IPS-15b (cell line): ENCODE measurements at regions not wholly inside any gene's neighbourhood (a gene's known extent, or its start where the extent isn't known, plus 50 kb on each side); places are given as distances from the start of the nearest gene placed in this dataset.

Source experiments
- H3K27me3 ChIP-seq: one replicate; pipeline ENCODE4 v1.6.1; 2013; ENCODE audit warnings: low read length; ENCODE audit not compliant: control insufficient read depth, insufficient read depth
- H3K36me3 ChIP-seq: one replicate; pipeline ENCODE4 v1.6.1; 2013; ENCODE audit warnings: low read length; ENCODE audit not compliant: control insufficient read depth, insufficient read depth
- H3K4me1 ChIP-seq: one replicate; pipeline ENCODE4 v1.6.1; 2013; ENCODE audit warnings: mild to moderate bottlenecking, low read length; ENCODE audit not compliant: control insufficient read depth, insufficient read depth
- H3K4me3 ChIP-seq: one replicate; pipeline ENCODE4 v1.5.1; 2013; ENCODE audit warnings: low read depth, low read length
- H3K9ac ChIP-seq: one replicate; pipeline ENCODE4 v1.6.1; 2013; ENCODE audit warnings: low read depth, mild to moderate bottlenecking, low read length
- H3K9me3 ChIP-seq: one replicate; pipeline ENCODE4 v1.6.1; 2013; ENCODE audit warnings: mild to moderate bottlenecking, low read length; ENCODE audit not compliant: control insufficient read depth, insufficient read depth

DNA sequence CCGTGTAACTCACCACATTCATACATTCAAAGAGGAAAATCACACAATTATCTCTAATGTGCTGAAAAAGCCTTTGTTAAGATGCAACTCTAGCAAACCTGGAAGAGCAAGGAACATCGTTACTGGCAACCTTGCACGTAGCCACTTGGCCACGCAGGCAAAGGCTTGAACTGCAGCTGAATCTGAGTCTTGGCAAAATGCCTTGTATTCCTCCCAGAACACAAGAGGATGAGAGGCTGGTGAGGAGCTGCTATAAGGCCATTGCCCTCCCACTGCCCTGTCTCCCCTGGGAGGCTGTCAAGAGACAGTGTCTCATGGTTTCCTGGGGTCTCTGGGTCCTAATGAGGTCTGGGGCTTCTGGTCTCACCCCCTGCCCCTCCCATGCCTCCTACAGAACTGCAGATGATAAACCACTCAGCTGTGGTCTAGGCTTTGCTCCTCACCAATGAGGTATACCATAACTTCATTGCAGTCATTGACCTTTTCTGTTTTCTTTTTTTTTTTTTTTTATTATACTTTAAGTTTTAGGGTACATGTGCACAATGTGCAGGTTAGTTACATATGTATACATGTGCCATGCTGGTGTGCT lies 141.4 kb downstream of the SPP2 start:
- no peaks in the 10 kb centered on the region for H3K27me3 ChIP-seq
- no peaks in the 10 kb centered on the region for H3K9me3 ChIP-seq
- H3K4me1 ChIP-seq, result no peaks in the 10 kb centered on the region
- H3K4me3 ChIP-seq, result no peak overlapping the region
- no peak overlapping the region for H3K9ac ChIP-seq
- no peaks in the 10 kb centered on the region for H3K36me3 ChIP-seq

- Histone ChIP-seq H3K4me3 (no peak overlapping the region), H3K36me3 (no peaks in the 10 kb centered on the region), H3K27me3 (no peaks in the 10 kb centered on the region), H3K4me1 (no peaks in the 10 kb centered on the region), H3K9me3 (no peaks in the 10 kb centered on the region), H3K9ac (no peak overlapping the region)
Observed at GRCh38 chr2:234189786-234190300, 139.3 kb downstream of the SPP2 start.

GRCh38 chr2:234189230-234189629 lies 138.7 kb downstream of the SPP2 start:
- no peak overlapping the region for H3K4me3 ChIP-seq
- H3K9ac ChIP-seq, result no peak overlapping the region
- no peaks in the 10 kb centered on the region for H3K36me3 ChIP-seq
- no peaks in the 10 kb centered on the region for H3K27me3 ChIP-seq
- H3K9me3 ChIP-seq, result no peaks in the 10 kb centered on the region
- H3K4me1 ChIP-seq, result no peaks in the 10 kb centered on the region

DNA sequence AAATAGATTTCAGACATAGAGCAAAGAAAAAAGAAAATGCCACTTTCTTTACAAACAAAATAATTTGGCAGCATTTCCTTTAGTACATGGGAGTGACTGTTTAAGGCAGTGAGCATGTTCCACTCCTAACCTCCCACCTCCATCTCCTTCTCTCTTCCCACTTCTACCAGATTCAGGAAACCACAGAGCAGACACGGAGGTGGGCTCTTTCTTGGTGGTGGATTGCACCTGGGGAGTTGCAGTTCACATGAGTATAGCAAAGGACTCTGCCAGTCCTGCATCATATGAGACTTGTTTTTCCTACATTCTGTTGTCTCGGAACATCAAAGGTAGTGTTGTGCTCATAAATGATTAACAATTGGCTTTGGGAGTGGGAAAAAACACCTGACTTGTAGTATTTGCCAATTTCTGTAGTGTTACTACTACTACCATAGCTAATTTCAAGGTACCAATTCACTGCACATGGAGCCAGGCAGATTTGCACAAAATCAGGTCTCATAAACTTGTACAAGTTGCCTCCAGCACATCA lies 137.2 kb downstream of the SPP2 start:
- no peaks in the 10 kb centered on the region for H3K9me3 ChIP-seq
- H3K4me1 ChIP-seq, result no peaks in the 10 kb centered on the region
- no peaks in the 10 kb centered on the region for H3K36me3 ChIP-seq
- no peak overlapping the region for H3K9ac ChIP-seq
- no peak overlapping the region for H3K4me3 ChIP-seq
- no peaks in the 10 kb centered on the region for H3K27me3 ChIP-seq

DNA sequence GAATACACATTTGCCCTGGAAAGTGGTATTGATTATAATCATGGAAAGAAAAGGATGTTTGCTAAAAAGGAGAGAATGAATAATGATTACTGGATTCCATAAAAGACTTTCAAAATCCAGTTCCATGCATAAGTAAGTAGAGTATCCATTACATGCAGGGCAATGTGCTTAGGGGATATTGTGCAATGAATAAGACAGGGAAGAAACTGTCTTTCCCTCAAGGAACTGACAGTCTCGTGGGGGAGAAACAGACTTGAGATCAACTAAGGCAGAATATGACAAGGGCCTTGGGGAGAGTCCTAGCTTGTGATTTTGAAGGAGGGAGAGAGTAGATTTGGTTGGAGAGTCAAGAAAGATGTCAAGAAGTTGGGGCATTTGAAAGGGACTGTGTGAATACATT lies 130.6 kb downstream of the SPP2 start:
- Histone ChIP-seq H3K9ac (no peak overlapping the region), H3K27me3 (no peaks in the 10 kb centered on the region), H3K36me3 (no peaks in the 10 kb centered on the region), H3K4me3 (no peak overlapping the region), H3K9me3 (no peaks in the 10 kb centered on the region), H3K4me1 (peaks cover 2% of the 10 kb centered on the region)

DNA sequence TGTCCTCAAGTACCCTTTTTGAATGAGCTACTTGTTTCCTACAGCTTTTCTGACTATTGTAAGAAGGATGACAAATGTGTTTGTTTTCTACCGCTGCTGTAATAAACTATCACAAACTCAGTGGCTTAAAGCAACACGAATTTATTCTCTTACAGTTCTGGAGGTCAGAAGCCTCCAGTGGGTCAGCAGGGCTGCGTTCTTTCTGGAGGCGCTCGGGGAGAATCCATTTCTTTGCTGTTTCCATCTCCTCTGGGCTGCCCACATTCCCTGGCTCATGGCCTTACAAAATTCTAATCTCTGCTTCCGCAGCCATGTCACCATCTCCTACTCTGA lies 128.5 kb downstream of the SPP2 start:
- no peak overlapping the region for H3K4me3 ChIP-seq
- H3K36me3 ChIP-seq, result no peaks in the 10 kb centered on the region

DNA sequence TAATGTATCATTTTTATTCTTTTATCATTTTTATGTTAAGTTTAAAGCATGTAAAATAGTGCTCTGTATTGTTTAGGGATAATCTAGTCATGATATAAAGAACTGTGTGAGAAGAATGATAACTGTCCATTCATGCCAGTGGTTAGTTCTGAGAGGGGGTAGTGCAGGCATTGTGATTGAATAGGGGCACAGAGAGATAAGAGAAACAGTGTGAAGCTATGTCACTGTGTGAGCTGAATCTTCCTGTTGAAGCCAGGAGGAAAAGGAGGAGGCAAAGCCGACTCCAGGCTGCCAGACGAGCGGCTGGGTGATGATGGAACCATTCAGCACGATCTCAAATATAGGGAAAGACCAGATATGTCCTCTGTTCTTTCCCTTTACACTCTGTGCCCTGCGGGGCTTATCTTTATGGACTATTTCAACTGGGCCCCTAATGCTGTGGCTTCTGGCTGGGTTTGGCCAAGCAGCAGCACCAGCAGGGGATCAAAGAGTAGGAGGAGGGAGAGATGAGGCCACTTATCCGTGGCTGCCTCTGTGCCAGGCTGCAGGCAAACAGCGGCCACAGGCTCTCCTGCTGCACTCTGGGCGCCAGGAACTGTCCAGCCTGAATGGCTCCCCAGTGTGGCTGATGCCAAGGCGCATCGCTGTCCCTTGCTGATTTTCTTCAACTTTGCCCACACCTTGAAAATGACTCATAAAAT lies 128.0 kb downstream of the SPP2 start:
- Histone ChIP-seq H3K4me3 (no peak overlapping the region), H3K9me3 (no peaks in the 10 kb centered on the region), H3K36me3 (no peaks in the 10 kb centered on the region), H3K4me1 (peaks cover 2% of the 10 kb centered on the region), H3K27me3 (no peaks in the 10 kb centered on the region), H3K9ac (no peak overlapping the region)

More for the DNA sequence above, 128.5 kb downstream of the SPP2 start:
- Histone ChIP-seq H3K9me3 (no peaks in the 10 kb centered on the region), H3K27me3 (no peaks in the 10 kb centered on the region), H3K9ac (no peak overlapping the region), H3K4me1 (peaks cover 2% of the 10 kb centered on the region)

DNA sequence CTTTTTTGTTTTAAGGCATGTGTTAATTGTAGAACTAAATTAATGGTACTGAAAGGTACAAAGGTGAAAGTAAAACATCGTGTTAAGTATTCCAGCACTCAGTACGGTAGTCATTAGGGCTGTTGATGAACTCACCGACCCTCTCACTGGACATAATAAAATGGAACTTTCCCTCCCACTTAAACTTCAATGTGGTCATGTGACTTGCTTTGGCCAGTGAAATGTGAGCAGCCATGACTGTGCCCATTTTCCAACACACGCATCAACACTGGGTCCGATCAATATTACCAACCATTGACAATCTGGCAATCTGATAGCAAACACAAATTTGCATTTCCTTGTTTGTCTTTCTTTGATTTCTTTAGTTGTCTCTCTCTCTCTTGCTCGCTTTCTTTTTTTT lies 125.1 kb downstream of the SPP2 start:
- Histone ChIP-seq H3K27me3 (no peaks in the 10 kb centered on the region), H3K36me3 (no peaks in the 10 kb centered on the region), H3K9ac (no peak overlapping the region), H3K4me3 (no peak overlapping the region), H3K9me3 (no peaks in the 10 kb centered on the region), H3K4me1 (peaks cover 2% of the 10 kb centered on the region)

- Histone ChIP-seq H3K4me3 (no peak overlapping the region), H3K9ac (no peak overlapping the region), H3K9me3 (no peaks in the 10 kb centered on the region), H3K36me3 (no peaks in the 10 kb centered on the region), H3K27me3 (no peaks in the 10 kb centered on the region), H3K4me1 (peaks cover 2% of the 10 kb centered on the region)
Observed at GRCh38 chr2:234174742-234175141, 124.2 kb downstream of the SPP2 start.

- Histone ChIP-seq H3K9ac (no peak overlapping the region), H3K4me3 (no peak overlapping the region), H3K27me3 (no peaks in the 10 kb centered on the region), H3K9me3 (no peaks in the 10 kb centered on the region), H3K4me1 (peaks cover 5% of the 10 kb centered on the region), H3K36me3 (no peaks in the 10 kb centered on the region)
Observed at GRCh38 chr2:234172532-234172931, 122.0 kb downstream of the SPP2 start.

DNA sequence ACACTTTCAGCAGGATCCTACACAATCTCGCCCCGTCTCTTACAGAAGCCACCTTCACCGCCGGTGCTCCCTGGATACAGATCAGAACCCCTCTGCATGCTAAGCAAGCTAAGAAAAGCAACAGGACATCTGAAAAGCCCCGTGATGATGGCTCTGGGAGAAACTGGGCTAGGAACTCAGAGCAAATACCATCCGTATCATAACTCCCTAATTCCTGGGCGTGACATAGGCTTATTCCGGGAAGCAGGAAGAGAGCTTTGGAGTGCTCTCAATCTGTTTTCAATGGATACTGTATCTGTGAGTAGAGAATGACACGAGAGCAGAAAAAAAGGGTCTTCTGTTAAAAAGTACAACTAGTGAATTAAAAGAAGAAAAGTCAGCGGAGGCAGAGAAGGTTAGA lies 121.6 kb downstream of the SPP2 start:
- H3K9ac ChIP-seq, result no peak overlapping the region
- no peaks in the 10 kb centered on the region for H3K27me3 ChIP-seq
- H3K4me3 ChIP-seq, result no peak overlapping the region
- peaks cover 3% of the 10 kb centered on the region for H3K4me1 ChIP-seq
- no peaks in the 10 kb centered on the region for H3K9me3 ChIP-seq
- H3K36me3 ChIP-seq, result no peaks in the 10 kb centered on the region

DNA sequence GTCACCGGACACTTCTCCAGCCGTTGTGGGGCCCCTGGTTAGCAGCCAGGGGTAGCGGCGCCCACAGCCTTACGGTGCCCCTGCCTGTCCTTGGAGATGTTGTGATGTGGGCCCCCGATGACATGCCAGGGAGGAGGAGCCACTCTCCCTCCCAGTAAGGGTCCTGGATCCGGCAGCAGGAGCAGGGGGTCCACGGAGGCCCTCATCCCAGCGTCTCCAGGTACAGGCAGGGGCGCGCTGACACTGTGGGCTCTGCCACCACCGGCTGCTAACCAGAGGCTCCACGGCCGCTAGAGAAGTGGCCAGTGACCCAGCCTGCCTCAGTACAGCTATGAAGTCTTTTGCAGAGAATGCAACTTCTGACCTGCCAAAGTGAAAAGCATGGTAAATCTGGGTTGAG lies 121.2 kb downstream of the SPP2 start:
- Histone ChIP-seq H3K4me3 (no peak overlapping the region), H3K36me3 (no peaks in the 10 kb centered on the region), H3K27me3 (no peaks in the 10 kb centered on the region), H3K9me3 (no peaks in the 10 kb centered on the region), H3K4me1 (peaks cover 3% of the 10 kb centered on the region), H3K9ac (no peak overlapping the region)
